HepG2 (cell line): ENCODE measurements at regions not wholly inside any gene's neighbourhood (a gene's known extent, or its start where the extent isn't known, plus 50 kb on each side); places are given as distances from the start of the nearest gene placed in this dataset.

Experiments
- POLR2A ChIP-seq, 2 experiments: IDR thresholded peaks; 2 replicates each; pipeline ENCODE4 v1.6.1; 2011; ENCODE audit warnings: low read depth in 2 of 2, low read length in 2 of 2, mild to moderate bottlenecking in 1 of 2, moderate library complexity in 1 of 2; ENCODE audit not compliant: insufficient read depth in 1 of 2
- THYN1 ChIP-seq: sonication (generic); formaldehyde crosslinking; IDR thresholded peaks from 2 replicates; pipeline ENCODE4 v1.8.1; 2023; ENCODE audit warnings: low read depth, mild to moderate bottlenecking, moderate library complexity, missing genetic modification reagents, borderline replicate concordance
- TF ChIP-seq, protein P1 (sequence below): IDR thresholded peaks from 2 replicates; pipeline ENCODE4 v1.6.1; 2016; ENCODE audit warnings: mild to moderate bottlenecking, missing biosample characterization, missing genetic modification reagents

DNA sequence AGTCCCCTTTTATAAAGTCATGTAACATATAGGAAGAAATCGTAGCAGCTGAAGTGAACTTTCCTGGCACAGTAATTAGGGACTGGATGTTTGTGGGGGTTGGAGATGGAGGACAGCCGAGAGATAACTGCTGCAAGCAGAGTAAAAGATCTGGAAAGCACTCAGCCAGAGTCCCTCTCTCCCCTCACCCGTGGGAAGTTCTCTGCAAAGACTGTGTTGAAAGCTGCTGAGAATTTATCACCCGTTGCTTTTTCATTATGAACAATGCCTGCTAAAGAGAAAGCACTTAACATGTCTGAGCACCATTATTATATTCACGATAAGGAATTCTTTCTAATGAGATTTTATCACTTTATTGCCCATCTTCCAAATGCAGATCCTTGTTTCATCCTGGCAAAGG lies 248.8 kb downstream of the SHOX2 start:
- TF ChIP-seq THYN1, result no peak
- TF ChIP-seq POLR2A (IDR thresholded peaks at IDR 0.05; ENCODE audit: insufficient read depth in 1 of 2, low read depth in 2 of 2, low read length in 2 of 2), result no peak
- TF ChIP-seq, protein P1, sequence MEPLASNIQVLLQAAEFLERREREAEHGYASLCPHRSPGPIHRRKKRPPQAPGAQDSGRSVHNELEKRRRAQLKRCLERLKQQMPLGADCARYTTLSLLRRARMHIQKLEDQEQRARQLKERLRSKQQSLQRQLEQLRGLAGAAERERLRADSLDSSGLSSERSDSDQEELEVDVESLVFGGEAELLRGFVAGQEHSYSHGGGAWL (CRISPR knock-in tag), result no peak
